Progenitor cell of endocrine pancreas (in vitro differentiated cells): ENCODE measurements at regions not wholly inside any gene's neighbourhood (a gene's known extent, or its start where the extent isn't known, plus 50 kb on each side); places are given as distances from the start of the nearest gene placed in this dataset.

ENCODE experiments used
- DNase-seq: peaks from one replicate; pipeline ENCODE4 v3.0.0; 2021; ENCODE audit warnings: low spot score; ENCODE audit not compliant: unreplicated experiment
- H3K27ac Mint-ChIP-seq: 2 replicates; pipeline ENCODE4 v1.8.0; 2021; ENCODE audit warnings: mild to moderate bottlenecking, moderate library complexity, mixed read lengths
- H3K27me3 Mint-ChIP-seq: 2 replicates; pipeline ENCODE4 v1.8.0; 2021; ENCODE audit warnings: mixed read lengths
- H3K36me3 Mint-ChIP-seq: 2 replicates; pipeline ENCODE4 v1.8.0; 2022; ENCODE audit warnings: mixed read lengths; ENCODE audit not compliant: insufficient read depth
- H3K4me1 Mint-ChIP-seq: 2 replicates; pipeline ENCODE4 v1.8.0; 2021; ENCODE audit warnings: low read depth, mixed read lengths
- H3K4me3 Mint-ChIP-seq: 2 replicates; pipeline ENCODE4 v1.8.0; 2021; ENCODE audit warnings: low read depth, mild to moderate bottlenecking, moderate library complexity, mixed read lengths
- H3K9me3 Mint-ChIP-seq: 2 replicates; pipeline ENCODE4 v1.8.0; 2021; ENCODE audit warnings: low read depth, mixed read lengths
- CTCF ChIP-seq: fragments of 200-600 bp; sonication (generic); IDR thresholded peaks from one replicate; pipeline ENCODE4 v1.5.0; 2021; ENCODE audit warnings: antibody characterized with exemption, mild to moderate bottlenecking; ENCODE audit not compliant: unreplicated experiment

- DNase-seq = no peak
- Mint-ChIP-seq H3K27ac (no peak overlapping the region), H3K27me3 (peaks cover 3% of the 10 kb centered on the region), H3K4me1 (no peaks in the 10 kb centered on the region), H3K4me3 (no peak overlapping the region), H3K36me3 (no peaks in the 10 kb centered on the region), H3K9me3 (no peaks in the 10 kb centered on the region)
- no peak for TF ChIP-seq CTCF
Observed at GRCh38 chr6:99080191-99080590, 132.4 kb upstream of the FBXL4 start.

DNA sequence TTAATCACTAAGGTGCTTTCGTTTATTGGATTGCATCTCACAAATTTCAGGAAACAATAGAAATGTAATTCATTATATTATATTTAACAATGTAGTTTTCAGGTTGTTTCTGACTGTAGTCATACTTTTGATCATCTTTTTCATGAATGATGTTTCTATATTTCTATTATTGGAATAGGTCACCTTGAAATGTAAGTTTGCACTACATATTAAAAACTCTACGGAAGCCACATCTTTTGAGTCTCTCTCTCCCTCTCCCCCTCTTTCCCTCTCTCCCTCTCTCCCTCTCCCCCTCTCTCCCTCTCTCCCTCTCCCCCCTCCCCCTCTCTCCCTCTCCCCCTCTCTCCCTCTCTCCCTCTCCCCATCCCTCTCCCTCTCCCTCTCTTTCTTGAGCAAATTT lies 131.3 kb upstream of the FBXL4 start:
- TF ChIP-seq CTCF = no peak
- H3K4me1 Mint-ChIP-seq = no peaks in the 10 kb centered on the region
- no peak for DNase-seq
- peaks cover 3% of the 10 kb centered on the region for H3K27me3 Mint-ChIP-seq
- no peaks in the 10 kb centered on the region for H3K36me3 Mint-ChIP-seq
- H3K9me3 Mint-ChIP-seq = no peaks in the 10 kb centered on the region
- no peak overlapping the region for H3K4me3 Mint-ChIP-seq
- no peak overlapping the region for H3K27ac Mint-ChIP-seq

DNA sequence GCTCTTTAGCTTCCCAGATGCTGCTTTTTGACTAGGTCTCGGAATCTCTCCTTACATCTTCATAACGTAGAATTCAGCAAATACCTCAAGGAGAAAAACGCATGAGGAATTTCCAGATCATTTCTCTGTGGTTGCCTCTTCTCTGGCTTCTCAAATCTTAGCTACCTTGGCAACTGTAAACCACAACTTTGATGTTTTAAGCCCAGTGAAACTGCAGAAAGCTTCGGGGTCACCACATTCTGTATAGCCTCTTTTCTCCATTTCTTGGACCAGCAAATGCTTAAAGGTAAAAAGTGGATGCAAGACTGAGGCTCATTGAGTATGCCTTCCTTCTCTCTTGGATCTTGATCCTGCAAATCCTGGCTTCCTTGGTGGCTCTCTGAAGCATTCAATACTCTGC lies 125.5 kb upstream of the FBXL4 start:
- Mint-ChIP-seq H3K36me3 (no peaks in the 10 kb centered on the region), H3K27me3 (peaks cover 6% of the 10 kb centered on the region), H3K4me1 (no peaks in the 10 kb centered on the region), H3K4me3 (no peak overlapping the region), H3K27ac (no peak overlapping the region), H3K9me3 (no peaks in the 10 kb centered on the region)
- DNase-seq = no peak
- TF ChIP-seq CTCF = no peak

- no peak for DNase-seq
- Mint-ChIP-seq H3K4me1 (peaks cover 16% of the 10 kb centered on the region), H3K9me3 (no peaks in the 10 kb centered on the region), H3K4me3 (no peak overlapping the region), H3K36me3 (no peaks in the 10 kb centered on the region), H3K27me3 (no peaks in the 10 kb centered on the region), H3K27ac (no peak overlapping the region)
- TF ChIP-seq CTCF = no peak
Observed at GRCh38 chr6:99066044-99066443, 118.3 kb upstream of the FBXL4 start.

DNA sequence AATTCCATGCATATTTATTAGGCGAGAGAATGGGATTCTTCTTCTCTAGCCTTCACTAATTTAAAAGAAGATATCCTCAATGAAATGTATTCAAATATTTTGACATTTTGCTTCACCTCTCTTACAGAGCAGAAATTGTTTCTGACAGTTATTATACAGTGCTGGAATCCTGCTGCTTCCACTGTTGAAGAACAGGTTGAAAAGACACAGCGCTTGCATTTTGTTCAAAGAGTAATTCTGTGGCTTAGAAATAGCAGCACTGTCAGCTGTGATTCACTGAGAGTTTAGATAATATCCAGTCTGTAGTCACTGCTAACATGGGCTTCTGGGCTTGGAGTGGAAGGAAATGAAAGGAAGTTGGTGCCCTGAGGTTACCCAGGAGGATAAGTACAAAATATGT lies 117.1 kb upstream of the FBXL4 start:
- H3K4me3 Mint-ChIP-seq = no peak overlapping the region
- peaks cover 19% of the 10 kb centered on the region for H3K4me1 Mint-ChIP-seq
- H3K27ac Mint-ChIP-seq = no peak overlapping the region
- no peak for DNase-seq
- H3K36me3 Mint-ChIP-seq = no peaks in the 10 kb centered on the region
- no peaks in the 10 kb centered on the region for H3K9me3 Mint-ChIP-seq
- no peak for TF ChIP-seq CTCF
- H3K27me3 Mint-ChIP-seq = no peaks in the 10 kb centered on the region
